OCI-LY7 (cell line): ENCODE measurements at regions not wholly inside any gene's neighbourhood (a gene's known extent, or its start where the extent isn't known, plus 50 kb on each side); places are given as distances from the start of the nearest gene placed in this dataset.

Experiments used
- EZH2phosphoT487 ChIP-seq: fragments of 200-600 bp; sonication (generic); IDR thresholded peaks from 2 replicates; pipeline ENCODE4 v1.6.1; 2018; ENCODE audit warnings: low read depth, borderline replicate concordance, mild to moderate bottlenecking, mixed run types, antibody characterized with exemption, low read length, moderate library complexity, mixed read lengths
- TF ChIP-seq, protein P1 (sequence below): fragments of 200-600 bp; sonication (generic); conservative IDR thresholded peaks from 2 replicates; pipeline ENCODE4 v1.5.1; 2014; ENCODE audit warnings: mild to moderate bottlenecking, antibody characterized with exemption, low read length, moderate library complexity, mixed read lengths

GRCh38 chr13:70384156-70384555, 275.9 kb upstream of the KLHL1 start:
- TF ChIP-seq, protein P1, sequence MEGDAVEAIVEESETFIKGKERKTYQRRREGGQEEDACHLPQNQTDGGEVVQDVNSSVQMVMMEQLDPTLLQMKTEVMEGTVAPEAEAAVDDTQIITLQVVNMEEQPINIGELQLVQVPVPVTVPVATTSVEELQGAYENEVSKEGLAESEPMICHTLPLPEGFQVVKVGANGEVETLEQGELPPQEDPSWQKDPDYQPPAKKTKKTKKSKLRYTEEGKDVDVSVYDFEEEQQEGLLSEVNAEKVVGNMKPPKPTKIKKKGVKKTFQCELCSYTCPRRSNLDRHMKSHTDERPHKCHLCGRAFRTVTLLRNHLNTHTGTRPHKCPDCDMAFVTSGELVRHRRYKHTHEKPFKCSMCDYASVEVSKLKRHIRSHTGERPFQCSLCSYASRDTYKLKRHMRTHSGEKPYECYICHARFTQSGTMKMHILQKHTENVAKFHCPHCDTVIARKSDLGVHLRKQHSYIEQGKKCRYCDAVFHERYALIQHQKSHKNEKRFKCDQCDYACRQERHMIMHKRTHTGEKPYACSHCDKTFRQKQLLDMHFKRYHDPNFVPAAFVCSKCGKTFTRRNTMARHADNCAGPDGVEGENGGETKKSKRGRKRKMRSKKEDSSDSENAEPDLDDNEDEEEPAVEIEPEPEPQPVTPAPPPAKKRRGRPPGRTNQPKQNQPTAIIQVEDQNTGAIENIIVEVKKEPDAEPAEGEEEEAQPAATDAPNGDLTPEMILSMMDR = no peak
- no peak for TF ChIP-seq EZH2phosphoT487
